Stimulated activated CD4-positive, alpha-beta T cell treated with anti-CD3 and anti-CD28 coated beads, Interleukin-1b, Interleukin-23, amount 100 ng/mL, for 48 hours (primary cell): ENCODE measurements at regions not wholly inside any gene's neighbourhood (a gene's known extent, or its start where the extent isn't known, plus 50 kb on each side); places are given as distances from the start of the nearest gene placed in this dataset.

Source experiments
- DNase-seq: peaks from one replicate; pipeline ENCODE4 v3.0.0-alpha.2; 2020

DNA sequence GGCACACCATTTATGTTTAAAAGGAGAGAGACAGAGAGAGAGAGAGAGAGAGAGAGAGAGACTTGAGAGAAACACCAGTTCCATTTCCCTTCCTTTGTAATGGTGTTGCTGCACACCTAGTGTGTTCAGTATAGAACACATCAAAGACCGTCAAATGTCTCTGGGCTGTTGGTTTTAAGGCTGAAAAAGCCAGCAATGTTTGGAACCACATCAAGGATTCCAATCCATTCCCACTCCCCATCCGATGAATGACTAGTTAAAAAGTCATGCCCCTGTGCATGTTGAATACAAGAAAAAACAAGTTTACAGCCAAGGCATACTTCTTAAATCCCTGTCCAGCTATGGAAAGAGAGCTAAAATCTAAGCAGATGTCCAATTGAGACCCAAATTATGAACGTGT lies 83.0 kb upstream of the IFNE start:
- DNase-seq = no peak

DNA sequence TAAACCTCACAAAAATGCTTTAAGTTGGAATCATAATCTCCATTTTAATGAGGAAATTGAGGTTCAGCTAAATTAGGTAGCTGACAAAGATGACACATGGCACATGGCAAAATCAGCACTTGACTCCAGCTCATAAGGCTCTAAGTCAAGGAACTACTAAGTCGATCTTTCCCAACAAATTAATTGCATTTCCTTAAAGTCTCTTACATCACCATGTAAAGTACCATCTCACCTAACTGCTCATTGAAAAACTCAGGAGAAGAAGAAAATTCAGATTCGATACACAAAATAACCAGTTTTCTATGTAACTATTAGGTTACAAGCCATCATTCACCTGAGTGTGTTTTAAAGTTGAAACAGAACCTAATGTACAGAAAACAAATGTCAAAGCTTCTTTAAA lies 85.8 kb upstream of the IFNE start:
- no peak for DNase-seq

DNA sequence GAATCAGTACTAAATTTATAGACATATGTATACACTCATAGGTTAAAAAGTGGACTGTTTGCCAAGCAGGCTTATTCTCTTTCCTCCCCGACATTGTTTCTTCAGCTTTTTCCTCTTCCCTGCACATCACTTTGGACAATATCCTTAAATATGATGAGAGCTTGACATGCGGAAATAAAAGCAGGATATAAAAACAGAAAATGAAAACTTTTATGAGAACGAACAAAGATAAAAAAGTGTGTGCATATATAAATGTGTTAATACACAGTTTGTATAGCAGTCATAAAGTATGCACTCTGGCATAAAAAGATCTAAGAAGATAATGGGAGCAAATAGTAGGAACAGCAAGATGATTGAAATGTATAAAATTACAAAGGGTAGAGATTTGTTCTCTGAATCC lies 86.4 kb upstream of the IFNE start:
- no peak for DNase-seq

DNA sequence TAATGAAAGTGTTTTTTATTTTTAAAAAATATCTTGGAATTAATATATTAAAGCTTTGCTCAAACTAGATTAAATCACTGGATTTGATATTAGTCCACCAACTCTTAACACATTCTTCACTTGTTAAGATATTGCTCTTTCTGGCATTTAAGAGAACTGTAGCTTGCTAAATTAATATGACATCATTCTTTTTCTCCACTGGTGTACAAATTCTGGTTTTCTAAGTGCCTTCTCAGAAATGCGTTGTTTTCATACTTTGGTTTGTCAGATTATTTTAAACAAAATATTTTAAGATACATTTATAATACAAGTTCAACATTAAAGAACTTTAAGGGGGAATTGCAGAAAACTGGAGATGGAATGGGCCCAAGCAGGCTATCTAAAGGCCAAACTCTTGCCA lies 87.6 kb upstream of the IFNE start:
- no peak for DNase-seq

DNA sequence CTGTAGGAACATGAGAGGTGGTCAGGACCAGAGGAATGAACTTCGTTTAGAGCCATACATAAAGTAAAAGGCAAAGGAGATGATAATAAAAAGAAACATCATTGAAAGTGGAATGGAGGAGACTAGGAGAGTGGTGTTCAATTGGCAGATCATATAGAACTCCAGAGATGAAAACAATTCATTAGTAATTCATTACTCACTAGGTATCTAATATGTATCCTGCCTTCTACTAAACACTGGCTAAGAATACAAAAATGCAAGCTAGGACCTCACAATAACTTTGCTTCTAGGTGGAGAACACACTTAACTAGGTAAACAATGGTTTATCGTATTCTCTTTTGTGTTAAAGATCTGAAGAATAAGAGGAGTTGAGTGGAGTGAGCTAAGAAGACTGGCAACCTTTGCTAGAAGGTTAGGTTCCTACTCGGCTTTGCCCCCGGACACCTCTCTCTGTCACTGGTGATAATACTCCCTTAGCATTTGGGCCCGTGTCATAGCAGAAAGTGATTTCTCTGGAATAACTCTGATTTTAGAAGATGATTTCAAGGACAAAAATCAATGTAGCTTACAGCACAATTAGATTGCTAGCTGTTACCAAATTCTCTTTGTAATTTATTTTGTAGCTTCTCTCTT lies 88.6 kb upstream of the IFNE start:
- no peak for DNase-seq

DNA sequence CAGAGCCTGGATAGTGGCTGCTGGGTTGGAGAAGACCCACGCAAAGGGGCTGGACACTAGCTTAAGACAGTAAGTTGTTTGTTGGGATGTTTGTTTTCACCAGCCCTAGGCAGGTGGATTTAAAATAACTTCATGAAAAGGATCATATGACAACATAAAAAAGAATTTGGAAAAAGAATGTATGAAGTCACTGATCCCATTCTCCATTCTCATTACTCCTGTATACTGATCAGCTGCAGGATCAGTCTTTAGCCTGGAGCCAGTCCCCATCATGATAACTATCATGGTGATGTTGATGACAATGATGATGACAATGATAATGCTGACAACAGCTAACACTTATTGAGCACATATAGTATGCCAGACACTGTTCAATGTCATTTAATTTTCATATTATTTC lies 92.1 kb upstream of the IFNE start:
- no peak for DNase-seq

DNA sequence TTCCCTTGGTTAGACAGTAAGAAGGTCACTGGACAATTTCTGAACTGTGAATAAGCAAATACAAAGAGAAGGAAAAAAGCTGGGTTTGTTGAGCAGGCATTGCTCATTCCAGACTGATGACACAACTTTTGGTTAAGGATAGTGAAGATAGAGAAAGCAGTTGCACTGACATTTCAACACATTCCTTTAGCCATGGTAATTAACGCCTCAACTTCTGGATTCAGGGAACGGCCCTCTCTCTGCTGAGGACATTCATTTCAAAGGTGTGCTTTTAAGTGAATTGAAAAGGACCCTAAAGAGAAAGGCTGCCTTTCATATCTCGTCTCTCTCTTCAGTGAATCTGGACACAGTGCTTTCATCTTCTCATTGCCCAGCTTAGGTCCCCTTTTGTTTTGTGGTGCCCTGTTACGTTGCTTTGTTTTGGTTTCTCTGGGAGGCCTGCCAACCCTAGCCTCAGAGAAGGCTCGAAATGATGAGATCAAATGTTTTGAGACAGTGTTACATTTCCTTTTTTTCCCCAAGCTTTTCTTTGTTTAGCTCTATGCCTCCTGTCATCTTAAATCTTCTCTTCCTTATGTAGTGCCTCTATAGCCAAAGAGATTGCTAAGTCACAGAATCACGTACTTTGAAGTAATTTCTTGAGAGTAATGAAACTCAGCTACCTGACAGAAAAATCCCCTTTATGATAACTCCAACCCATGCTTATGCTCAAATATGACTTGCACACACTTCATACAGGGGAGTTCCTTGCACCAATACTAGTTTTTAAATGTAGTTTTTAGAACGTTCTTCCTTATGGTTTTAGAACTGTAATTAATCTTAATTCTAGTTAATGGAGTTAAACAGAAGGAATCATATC lies 94.4 kb upstream of the IFNE start:
- DNase-seq = peak; percentile 44

DNA sequence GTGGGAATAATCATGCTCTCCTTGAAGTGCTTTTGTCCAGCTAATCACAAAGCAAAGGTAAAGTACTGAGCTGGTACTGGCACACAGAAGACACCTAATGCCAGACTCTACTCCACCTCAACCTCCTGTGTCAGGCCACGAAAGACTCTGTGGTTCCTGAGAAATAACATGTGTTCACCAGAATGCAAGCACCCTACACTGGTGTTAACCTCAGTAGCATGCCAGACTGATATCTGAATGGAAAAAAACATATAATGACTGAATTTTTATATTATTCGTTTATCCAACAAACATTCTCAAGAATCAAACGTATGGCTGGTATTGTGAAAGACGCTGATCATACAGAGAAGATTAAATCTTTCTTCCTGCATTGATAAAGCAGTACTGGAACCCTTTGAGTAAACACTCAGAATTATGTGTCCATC lies 97.1 kb upstream of the IFNE start:
- DNase-seq = peak; percentile 23

DNA sequence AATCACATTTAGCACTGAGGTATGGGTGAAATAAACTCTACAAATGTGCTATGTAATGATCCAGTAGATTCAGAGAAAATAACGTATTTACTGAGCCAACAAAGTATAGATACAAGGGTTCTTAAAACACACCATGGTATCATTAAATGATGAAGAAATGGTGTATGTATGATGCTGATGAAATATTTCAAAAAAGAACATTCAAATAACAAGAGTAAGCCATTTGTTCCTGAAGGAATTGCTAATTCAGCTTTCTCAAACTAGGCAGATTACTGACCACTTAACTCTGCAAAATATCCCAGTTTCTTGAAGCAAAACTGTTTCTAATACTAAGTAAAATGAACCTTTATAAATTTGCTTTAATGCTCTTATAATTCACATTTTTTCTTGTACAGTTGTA lies 97.6 kb upstream of the IFNE start:
- no peak for DNase-seq

DNA sequence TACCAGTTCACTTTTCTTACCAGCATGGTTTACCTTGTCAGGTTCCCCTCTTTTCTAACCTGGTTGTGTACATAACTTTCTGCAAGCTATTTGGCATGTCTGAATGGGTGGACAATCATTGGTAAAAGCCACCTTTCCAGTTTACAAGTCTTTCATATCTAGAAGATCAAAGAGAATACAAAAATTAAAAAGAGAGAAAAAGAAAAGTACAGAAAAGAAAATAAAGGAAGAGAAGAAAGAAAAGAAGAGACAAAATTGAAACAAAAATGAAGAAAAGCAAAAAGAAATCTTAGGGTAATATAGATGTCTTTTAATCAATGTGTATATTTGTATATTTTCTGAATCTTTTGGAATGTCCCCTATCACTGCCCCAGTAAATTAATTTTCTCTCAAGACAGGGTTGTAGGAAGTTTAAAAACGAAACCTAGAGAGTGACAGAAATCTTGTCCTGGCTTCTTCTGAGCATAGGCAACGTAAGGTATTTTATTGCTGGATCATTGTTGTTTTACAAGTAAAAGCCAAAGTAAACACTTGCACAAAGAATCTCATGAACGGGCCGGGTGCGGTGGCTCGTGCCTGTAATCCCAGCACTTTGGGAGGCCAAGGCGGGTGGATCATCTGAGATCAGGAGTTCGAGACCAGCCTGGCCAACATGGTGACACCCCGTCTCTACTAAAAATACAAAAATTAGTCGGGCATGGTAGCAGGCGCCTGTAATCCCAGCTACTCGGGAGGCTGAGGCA lies 98.7 kb upstream of the IFNE start:
- no peak for DNase-seq

DNA sequence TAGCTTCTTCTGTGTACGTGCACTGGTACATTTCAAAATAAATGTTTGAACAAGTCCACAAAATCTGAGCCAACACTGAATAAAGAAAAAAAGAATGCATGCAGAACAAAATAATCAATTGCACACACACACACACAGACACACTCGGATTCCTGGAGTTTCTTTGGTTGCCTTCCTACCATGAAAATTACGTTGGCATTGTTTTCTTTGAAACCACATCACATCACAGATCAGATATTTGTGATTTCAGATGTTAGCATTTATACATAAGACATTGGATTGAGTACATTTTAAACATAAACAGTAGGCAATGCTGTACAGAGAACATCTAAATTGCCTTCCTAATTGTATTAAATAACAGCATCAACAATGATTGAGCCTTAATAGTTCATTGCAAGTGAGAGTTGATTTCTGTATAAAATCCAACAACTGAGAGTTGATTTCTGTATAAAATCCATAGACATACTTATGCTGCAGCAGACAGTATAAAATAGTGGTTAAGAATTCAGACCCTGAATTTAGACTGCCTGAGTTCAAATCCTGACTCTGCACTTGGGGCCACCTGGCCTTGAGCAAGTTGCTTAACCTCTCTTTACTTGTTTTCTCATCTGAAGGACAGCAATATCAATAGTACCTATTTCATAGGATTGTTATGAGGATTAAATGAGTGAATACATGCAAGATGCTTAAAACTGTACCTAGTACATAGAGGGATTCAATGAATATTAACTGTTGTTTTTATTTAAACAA lies 101.7 kb upstream of the IFNE start:
- DNase-seq = no peak

DNA sequence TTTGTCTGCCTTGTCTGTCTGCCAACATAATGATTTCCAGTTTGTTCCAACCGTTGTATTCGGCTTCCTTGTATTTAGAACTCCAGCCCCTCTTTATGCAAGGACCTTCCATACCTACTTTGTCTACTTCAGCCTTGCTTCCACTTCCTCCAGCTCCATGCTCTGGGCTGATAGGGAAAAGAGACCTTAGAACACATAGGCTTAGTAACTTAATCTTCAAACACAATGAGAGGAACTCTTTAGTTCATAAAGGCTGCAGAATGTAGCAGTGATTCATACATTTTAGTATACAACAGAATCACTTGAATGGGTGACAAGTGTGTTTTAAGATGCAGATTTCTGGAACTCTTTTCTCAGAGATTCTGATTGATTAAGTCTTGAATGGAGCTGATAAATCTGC lies 102.8 kb upstream of the IFNE start:
- DNase-seq = no peak

DNA sequence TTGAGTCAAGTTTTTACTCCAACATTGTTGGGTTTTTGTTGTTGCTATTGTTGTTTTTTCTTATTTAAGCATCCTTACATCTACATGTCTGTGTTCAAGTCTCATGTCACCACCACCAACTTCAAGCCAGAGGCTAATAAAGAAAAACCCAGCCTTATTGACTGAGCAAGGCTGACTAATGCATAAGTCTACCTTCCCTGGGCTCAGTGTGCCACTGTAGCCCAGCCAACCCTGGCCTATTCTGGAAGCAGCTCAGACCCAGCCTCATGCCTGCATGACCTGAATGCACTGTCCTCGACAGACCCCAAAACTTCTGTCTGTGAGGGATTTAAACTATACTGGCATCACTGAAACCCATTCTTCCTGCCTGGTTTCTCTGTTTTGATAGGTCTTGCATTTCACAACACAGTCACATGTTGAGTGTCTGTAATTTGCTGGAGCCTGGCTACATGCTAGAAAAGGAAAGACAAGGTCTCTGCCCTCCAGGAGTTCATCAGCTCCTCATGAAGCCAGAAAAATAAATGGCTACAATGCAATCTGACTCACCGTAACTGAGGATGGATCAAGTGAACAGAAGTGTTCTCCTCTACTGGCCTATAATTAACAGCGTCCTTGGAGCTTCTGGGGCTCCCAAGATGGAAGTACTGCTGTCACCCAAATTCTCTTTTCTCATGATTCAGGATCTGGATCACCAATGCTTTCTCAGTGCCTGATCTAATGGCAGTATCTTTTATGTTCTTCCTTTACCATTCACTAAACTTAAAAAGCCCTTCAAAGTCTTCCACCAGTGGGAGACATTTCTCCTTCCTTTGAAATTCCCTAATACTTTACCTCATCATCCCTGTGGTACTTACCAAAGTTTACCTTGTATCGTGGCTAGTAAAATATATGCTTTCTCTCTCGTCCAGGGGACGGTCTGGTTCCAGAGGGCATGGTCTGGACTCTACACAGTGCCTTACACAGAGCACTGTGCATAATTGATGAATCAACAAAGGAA lies 103.9 kb upstream of the IFNE start:
- DNase-seq = no peak

DNA sequence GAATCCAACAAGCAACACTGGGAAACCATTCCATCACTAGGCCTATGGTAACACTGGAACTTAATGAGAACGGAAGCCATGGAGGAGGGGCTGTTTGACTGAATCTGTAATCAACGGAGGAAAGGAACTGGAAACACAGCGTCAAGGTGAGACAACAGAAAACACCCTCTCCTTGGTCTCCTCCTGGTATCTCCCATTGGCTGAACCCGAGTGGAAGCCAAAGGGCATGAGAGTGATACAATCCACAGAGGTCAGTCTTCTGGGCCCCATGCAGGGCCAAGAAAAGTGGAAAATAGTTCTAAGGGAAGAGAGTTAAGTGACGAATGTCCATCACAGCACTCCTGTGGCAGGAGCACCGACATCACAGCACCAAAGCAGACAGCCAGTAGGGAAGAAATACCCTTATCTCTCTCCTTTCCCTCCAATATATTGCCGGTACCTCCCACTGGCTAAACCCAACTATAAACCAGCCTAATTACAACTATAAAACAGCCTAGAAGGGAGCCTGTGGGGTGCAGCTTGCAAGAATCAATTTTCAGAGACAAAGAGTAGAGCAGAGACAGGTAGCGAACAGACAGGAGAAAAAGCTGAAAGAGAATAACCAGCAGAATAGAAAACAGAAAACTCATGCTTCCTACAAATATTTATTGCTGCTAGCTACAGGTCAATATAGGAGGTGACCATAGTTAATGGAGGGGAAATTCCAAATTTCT lies 107.4 kb upstream of the IFNE start:
- no peak for DNase-seq

DNA sequence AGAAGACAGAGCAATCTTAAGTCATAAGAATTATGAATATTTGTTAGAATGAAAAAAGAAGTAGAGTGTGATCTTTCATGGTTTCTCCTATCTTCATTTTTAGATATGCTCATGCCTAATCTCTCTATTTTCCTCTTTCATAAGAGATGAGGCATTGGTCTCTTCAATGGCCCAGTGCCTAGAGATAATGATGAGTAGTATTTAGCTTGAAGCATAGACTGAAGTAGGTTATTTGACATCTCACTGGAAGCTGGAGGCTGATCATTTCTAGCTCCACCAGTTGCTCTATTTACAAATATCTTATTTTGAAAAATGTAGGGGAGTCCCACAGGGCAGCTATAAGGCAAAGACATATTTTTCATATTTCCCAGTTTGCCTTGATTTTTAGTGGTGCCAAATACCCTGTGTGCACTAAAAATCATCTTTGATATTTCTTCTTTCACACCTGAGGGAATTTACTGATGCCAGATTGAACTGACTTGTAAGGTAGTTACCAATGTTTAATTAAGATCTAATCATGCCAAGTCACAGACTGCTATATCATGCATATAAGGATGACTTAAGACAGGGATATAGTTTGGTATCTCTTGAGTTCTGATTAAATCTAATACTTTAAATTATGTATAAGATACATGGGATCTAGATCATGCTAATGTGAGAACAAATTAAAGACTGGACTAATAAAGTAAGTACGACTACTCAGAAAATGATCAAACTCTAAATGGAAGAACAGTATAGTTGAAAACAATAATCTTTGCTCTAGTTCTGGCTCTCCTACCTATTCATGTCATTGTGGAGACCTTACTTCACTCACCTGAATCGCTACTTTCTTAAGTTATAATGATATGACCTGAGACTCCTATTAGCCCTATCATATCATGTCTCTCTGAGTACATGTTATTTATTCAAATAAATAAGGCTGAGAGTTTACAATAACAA lies 108.2 kb upstream of the IFNE start:
- DNase-seq = no peak

DNA sequence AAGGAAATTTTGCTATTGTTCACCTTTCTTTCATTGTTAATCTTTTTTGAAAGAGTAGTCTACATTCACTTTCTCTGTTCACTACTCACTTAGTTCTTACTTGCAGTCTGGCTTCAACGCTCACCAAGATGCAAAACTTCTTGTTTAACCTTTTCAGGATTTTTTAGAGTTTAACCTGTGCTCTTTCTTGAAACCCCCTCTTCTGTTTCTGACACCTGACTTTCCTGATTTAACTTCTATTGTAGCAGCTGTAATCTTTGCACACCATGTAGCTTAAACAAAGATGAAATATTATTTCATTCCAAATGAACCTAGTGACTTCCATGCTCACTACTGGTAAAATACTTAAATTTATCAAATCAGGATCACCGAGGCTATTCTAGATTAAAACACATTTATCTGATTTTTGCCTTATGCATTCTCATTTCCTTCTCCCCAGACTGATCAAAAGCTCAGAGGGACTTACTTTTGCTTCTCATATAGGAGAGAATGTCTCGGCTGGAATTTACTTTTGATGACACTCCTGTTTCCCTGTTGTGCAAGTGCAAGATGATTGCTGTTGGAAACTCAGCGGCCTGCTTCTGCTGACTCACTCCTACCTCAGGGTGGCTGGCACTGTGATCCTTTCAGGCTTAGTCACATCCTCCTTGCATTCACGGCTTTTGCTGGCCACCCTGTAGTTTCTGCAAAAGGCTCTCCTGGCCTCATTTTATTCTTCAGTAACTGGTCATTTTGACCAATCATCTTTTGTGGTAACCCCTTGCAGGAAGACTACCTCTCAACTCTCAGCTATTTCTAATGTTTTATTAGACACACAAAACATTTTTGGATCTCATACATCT lies 109.3 kb upstream of the IFNE start:
- DNase-seq = peak; percentile 75

DNA sequence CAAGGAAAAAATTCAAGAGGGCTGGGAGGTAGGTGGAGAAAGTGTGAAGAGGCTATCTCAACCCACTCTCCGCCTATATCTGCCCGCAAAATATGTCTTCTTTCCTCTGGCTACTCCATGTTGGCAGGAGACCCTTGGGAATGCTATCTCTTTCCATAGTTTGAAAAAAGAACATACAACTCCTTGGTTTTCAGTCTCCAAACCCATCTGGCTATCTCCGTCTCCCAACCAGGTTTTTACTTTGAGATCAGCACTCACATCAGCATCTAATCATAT lies 109.9 kb upstream of the IFNE start:
- no peak for DNase-seq

DNA sequence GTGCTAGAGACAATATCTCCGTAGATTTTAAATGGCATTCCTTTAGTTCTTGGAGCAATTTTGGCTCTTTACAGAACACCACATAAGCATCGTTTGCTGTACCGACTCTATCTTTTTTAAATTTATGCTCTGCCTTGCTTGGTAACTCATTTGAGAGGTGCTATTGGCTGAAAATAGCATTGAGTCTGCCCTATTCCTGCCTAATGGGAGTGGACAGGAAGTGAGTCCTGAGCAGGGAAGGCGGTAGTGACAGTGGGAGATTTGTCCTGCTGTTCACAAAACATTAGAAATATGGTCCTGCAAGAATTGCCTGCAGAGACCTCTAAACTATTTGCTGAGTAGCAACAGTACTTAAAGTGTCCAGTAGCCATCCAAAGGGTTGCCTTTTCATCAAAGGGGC lies 115.2 kb upstream of the IFNE start:
- DNase-seq = no peak

DNA sequence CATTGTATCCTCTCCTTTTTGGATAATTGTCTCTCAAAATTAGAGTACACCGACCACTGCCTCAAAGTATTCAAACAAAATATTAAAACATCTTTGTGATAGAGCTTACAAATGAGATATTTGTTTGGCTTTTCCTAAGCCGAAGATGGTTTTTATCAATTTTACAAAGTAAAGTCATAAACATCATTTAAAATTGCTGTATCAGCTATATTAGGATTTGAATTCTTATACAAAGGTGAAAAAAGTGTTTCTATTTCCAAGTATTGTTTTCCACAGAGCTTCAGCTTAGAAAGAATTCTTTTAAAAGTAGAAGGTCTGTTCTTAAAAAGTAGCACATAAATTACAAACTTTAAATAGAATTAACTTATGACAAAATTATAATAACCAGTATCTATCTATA lies 116.6 kb upstream of the IFNE start:
- no peak for DNase-seq
